Putamen (tissue), 1 donor: ENCODE measurements at regions not wholly inside any gene's neighbourhood (a gene's known extent, or its start where the extent isn't known, plus 50 kb on each side); places are given as distances from the start of the nearest gene placed in this dataset.

ENCODE experiments used
- DNase-seq: peaks from one replicate; pipeline ENCODE4 v3.0.0-alpha.2; 2016; ENCODE audit warnings: low spot score

DNA sequence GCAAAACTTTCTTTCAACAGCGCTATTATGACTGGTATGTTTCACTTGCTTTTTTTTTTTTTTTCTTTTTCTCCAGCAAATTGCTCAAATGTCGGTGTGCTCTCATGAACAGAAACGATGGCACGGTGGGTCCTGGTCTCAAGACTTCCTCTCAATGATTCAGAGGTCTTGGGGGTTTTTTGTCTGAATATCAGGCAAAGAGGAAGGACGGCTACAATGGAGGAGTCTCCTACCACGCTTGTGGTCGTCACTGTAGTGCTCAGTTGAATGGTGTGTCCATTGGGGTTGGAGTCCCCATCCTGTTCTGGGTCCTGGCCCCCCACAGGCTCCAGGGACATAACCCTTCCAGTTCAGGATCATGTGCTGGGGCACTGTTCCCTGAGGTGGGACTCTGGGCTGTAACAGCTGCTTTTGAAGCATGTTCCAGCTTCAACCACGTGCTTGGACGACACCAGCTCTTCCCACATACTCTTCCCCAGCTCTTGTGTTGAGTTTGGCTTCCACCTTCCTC is 266.7 kb upstream of the KLF6 start:
- DNase-seq = no peak

DNA sequence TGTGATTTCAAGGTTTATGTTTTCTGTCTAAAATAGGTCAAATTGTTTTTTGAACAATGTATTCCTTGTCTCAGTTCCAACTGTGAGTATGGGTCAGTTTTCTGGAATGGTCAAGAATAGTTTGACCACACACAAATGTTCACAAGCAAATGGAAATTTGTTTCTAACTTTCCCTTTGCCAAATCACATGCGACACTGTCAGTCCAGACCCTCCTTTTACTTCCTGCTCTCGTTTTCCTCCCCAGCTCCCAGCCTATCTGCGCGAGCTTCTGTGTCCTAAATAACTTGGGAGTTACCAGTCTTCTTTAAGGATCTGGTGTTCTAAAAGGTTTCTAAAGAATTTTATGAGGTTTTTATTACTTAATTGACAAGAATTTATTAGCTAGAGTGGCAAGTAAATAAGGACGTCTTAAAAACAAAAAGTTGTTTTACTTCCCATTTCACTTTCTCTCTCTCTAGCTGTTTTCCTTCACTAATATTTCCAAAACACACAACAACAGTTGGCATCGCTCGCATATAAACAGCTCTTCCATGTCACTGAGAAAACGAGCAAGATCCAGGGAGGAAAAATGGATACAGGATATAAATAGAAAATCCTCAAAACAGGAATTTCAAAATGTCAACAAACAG is 266.1 kb upstream of the KLF6 start:
- peak; percentile 13 for DNase-seq

DNA sequence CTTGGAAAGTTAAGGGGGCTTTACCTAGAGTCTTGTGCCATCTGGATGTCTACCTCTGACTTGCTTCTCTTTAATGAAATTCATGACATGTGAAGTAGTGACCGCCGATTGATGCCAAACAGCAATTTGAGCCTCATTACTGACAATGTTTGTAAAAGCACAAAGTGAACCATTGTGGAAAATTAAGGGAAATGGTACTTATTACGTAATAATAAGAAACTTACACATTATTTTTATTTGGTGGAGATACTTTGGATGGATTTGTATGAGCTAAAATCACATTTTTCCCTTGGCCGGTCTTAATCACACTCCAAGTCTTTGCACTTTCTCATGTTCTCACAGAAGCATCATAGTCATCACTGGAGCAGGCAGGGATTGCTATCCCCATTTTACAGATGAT is 265.1 kb upstream of the KLF6 start:
- DNase-seq = no peak

DNA sequence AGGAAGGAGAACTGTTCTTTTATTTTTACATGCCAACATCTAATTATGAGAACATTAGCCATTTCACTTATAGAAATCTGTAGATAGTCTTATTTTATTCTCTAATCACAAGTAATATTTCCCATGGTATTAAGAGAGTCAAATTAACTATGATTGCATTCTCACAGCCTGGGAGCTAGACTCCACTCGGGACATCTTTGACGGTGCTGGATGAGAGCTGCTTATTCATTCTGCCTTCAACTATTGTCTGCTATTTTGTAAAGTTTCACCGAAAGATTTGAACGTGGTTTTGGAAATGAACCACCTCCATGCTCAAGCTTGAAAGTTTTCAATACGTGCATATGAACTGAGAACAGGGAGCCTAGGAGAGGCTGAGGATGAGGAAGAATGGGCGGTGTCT is 264.3 kb upstream of the KLF6 start:
- no peak for DNase-seq

DNA sequence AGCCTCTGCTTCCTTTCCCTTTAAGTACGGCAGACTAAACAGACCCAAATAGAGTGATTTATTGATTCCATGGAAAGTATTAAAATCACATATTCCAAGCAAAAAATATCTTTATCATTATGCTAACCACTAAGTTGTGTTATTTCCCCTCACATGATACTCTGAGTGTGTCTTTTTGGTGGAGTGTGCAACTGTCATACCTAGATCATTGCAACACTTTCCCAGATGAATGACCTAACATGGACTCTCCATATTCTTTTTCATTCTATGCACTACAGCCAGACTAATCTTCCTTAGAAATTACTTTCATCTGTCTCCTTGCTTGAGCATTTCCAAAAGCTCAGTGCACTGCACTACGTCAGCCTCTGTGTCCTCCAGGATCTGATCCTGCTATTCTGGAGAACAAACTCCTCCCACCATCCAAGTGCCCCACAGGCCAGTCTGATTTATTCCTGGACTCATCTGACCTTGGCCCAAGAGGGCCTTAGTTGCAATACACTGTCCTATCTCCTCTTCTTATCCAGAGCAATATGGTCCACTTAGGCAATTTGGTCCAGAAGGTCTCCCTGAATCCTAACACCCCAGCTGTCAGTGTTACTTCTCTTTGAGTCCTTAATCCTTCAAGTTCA is 263.3 kb upstream of the KLF6 start:
- DNase-seq = no peak

DNA sequence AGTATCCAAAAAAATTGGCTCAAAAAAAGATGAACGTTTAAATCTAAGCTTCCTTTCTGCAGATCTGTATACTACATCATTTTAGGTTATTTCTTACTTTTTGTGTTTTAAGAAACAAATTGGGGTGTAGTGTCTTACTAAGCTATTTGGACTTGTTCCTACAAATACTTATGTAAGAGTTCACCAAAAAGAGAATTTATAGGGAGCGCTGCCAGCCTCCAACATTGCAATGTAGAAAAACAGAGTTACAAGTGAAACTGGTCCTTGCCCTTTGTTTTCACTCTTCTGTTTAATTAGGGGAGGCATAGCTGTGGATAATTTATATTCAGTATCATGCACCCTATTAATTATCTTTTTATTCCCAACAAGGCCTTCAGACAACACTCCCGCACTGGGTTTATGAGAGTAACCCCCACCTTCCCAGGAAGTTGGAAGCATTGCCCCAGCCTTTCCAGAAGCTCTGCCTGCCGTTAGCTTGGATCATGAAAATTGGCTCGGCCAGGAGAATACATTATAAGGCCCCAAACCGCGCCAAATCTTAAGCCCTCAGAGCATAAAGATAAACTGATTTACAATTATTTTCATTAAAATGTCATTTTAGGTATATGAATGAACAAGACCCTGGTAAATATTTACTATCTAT is 261.8 kb upstream of the KLF6 start:
- DNase-seq = no peak

DNA sequence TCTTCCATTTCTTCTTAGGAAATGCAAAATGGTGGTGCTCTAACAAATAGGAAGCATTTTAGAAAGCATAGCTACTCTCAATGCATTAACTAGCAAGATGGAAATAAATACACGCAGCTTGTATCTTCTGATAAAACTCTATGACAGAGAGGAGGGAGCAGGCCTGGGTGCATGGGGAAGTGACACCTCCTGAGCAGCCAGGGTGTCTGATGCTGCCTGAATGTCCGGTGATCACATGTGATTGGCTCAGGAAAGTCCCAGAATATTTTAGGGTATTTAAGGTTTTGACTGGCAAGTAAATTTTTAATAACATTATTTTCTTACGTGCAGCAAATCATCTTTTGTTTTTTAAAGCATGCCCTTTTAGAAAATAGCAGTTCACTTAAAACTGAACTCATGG is 261.0 kb upstream of the KLF6 start:
- DNase-seq = no peak

DNA sequence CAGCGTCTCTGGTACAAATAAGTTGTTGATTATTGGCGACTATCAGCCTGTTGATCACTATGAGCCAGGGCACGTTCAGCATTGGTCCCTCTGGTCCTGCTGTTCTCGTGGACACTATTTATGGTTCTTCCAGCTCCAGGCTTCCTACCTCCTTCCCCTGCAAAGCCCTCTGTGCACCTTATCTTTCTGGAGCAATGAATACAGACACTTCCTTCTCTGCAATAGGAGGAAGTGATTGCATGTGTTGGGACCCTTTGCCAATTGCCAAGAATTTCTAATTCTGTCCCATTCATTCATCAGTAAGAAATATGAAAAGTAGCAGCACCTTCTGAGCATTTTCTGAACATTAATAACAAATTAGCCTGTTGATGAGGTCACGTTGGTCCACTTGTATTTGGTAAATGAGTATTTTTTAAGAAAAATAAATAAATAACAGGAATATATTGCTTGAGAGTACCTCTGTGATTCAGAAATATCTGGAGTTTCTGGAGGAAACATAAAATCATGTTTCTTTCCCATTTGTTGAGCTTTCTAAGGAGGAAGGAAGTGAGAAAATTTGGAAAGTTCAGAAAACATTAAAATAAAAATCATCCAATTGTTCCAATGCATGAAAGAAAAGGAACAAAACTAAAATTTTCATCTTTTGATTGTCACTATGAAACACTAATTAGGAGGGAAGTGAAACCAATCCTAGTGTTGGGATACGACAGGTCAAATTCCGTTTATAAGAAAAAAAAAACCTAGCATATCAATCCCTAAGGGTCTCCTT is 259.1 kb upstream of the KLF6 start:
- no peak for DNase-seq

DNA sequence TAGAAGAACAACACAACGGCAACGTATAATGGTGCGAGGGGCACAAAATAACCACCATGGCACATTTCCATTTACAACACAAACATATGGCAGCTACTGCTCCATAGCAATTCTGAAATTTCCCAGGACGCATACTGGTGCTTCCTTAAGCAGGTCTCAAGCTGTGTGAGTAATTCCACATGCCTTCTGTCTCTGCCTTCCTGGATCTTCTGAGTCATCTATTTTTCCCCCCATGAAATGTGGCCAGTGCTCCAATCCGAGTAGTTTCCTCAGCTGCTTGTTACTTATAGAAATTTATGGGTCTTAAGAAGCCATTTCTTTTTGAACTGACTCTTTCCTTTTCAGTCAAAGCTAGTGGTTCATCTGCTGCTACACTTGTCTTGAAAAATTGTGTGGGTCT is 256.6 kb upstream of the KLF6 start:
- DNase-seq = no peak

DNA sequence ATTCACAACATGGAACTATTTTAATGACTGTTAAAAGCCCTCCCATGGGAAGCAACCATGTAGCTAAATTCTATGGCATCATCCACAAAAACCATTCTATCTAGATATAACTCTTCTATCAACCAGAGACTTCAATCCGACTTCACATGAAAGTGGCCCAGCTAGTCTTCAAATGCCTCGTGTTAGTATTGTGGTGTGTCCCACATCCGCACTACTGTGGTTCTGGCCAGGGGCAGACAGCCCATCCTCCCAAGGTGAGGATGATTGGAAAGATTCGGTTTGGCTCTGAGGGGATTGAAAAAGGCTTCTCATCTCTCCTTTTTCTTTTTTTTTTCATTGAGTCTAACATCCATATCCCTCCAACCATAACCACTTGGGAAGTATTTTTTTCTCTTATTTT is 253.0 kb upstream of the KLF6 start:
- no peak for DNase-seq

DNA sequence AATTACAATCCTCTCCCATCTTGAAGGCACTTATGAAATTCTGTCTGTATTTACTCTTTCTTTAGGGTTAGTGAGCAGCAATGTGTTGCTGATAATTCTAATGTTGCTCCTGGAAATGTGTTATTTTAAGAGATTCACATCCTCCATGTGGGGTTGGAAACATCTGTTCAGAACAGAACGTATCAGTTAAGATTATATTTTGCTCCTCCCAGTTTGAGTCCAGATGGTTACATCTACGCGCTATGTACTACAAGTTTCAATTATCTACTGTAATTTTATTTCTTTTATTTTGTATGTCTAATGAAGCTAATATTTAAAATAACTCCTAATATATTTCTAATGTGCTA is 250.6 kb upstream of the KLF6 start:
- DNase-seq = no peak

DNA sequence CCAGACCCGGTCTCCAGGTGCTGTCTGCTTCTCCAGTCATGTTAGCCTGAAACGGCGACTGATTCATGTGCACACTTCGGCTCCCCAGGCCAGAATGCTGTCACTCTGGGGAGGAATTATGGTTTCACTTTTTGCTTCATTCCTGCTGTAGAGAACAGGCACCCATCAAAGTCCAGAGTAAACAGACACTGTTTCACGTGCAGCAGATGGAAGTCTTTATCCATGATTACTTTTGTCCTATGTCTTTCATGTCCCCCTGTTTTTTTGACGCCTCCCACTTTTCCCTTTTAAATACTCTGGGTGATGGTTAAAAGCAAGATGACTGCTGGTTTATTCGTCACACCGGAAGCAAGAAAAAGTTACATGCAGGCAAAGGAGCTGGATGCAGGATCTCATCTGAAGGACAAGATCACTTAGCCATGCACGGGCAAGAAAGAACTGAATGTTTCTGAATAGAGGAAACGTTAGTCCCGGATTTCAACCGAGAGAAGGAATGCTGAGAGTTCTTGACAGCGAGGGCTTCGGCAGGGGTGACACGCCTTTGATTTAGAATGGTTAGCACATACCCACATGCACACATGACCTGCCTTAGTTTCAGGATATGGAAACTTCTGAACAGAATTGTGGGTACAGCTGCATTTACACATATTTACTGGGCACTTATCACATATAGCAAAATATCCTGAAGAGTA is 250.0 kb upstream of the KLF6 start:
- no peak for DNase-seq

DNA sequence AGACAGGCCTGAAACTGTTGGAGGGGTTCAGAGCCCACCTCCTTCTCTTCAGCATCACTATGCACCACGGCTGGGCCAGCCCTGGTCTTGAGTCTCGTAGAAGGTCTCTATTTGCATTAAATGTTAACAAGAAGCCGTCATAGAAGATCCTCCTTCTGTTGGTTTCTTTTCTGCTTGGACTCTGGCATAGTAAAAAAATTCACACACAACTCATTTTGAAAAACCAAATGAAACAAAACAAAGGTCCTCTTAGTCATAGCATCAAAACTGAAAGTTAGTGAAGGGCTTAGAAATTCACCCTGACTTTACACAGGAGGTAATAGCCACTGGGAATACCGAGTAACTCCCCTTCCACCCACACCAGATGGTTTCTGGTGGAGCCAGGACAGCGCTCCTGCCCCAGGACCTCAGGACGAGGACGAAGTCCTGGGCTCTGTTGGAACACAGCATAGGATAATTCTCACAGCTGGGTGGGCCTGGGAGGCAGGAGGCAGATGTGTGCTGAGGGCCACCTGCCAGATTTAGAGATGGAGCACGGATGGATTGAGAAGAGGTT is 248.4 kb upstream of the KLF6 start:
- DNase-seq = no peak

DNA sequence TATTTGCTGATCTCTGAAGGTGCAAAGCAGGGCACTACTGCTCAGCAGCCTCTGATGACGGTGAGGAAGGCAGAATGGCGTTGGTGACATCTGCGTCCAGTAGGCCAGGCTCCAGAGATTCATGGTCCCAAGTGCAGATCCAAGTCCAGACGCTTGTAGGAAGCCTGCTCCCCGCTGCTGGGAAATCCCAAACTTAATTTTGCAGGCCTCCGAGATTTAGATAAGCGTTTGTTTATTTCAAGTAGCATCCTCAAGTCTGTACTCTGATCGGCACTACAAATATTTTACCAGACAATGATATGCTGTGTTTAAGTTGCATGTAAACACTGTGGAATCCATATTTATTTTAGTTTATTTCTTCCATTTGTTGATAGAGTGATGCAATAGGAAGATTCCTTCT is 244.9 kb upstream of the KLF6 start:
- DNase-seq = no peak

DNA sequence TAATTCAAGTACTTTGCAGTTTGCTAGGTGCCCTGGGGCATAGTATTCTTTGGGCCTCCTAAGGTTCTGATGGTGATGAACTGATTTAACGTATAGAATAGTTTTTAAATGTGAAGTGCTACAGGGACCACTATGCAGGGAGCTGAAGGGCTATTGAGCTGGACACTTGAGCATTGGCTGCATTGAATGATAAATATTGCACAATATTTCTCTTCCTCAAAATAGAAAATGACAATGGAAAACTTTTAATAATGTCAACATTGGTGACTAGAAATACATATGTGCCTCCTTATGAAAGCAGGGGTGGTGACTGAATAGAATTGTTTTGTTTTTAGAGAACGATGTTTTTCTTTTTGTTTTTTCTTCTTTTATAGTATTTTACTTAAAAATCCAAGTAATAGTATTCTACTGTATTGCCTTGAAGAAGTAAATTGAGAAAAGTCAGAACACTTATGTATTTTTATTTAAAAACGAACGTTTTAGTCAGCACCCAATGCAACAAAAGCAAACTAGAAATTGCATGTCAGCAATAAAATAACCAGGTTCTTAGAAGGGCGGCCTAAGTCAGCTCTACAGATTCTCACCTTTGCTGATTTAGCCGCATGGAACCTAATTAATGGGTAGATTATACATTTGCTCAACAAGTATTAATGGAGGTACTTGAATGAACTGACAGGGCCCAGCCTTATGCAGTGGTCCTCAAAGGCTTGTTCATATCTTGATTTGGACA is 244.0 kb upstream of the KLF6 start:
- DNase-seq = no peak

DNA sequence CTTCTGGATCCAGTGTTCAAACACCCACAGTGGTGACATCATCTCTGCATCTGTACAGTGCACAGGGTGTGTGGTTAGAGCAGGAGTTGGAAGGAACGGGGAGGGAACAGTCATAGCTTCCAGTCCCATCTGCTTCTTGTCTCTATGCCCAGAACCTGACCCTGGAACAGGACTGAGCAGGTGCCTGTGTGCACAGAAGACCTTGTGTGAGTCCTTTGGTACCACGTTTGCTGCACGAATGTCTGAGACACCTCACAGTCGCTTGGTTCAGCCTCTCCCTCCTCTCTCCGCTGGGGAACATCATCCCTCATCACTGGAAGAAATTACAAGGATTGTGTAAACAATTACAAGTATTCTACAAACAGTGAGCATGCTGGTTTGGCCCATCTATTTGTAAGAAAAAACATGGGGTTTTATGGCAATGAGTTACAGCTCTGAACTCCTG is 243.0 kb upstream of the KLF6 start:
- no peak for DNase-seq

DNA sequence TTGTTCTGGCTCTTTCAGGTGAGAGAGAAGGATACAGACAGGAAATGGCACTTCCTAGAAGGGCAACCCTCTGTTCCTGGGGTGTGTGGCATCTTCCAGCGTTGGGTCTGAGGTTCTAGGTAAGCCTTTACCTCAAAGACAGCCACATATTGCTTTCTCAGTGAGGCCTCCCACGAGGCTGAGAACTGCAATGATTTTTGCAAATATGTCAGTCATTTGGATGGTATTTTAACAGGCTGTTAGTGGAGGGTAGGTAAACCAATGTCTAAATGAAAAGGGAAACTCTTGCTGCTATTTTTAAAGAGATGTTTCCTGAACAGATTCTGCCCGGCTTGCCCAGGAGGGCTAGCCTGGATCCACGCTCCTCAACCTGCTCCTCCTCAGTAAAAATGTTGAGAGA is 240.3 kb upstream of the KLF6 start:
- no peak for DNase-seq

DNA sequence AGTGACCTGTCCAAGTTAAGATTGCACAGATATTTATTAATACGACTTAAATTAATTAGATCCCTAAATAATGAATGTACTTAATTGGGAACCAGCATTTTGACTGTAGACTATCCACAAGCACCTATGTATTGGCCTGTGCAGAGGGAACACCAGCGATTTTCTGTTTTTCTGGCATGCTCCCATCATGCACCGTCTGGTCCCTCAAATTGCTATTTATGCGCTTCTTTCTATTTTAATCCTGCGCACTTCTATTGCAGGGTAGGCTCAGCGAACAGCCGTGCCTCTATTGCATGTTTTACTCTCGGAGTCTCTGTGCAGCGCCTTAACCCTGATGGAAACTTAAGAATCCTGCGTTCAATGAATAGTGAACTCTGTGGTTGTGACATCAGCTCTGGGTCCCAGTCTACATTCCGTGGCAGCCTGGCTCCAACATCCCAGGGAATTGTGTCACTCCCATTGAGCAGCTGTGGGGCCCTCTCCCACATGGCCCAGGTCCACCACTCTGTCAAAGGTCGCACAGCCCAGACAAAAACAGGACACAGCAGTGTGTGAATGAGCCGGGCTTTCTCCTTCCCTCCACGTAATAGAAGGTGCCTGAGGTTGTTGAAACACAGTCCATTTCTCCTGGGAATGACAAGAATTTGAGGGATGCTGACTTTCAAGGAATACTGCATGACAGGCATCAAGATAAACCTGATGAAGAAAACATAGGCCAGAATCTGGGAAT is 239.7 kb upstream of the KLF6 start:
- no peak for DNase-seq

DNA sequence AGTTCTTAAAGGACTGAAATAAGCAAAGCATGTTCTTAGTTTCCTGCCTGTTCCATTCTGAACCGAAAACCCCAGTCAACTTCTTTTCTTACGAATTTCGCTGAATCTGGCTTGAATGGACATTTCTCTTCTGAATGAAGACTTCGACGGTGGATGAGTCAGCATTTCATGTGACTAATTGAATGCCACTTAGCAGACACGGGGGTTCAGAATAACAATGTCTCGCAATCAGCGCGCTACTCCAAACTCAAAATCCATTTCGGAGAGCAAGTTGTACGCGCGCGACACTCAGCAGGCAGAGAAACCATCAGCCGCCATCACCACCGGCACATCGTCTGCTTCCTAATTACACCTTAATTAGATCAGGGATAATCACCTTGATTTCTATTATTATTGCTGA is 239.0 kb upstream of the KLF6 start:
- no peak for DNase-seq

DNA sequence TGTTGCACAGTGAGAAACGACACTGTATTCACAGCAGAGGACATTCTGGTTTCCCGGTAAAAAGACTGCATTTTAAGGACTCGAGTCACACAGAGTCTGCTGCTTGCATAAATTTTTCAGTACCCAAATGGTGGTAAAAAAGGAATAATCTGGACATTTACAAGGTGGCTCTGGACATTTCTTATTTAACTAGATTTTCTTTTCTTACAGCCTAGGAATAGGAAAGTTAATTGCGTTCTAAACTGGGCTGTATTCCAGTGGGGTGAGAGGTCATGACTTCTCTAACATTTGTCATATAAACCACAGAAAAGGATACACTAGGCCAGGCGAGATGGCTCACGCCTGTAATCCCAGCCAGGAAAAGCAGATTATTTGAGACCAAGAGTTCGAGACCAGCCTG is 237.5 kb upstream of the KLF6 start:
- no peak for DNase-seq

DNA sequence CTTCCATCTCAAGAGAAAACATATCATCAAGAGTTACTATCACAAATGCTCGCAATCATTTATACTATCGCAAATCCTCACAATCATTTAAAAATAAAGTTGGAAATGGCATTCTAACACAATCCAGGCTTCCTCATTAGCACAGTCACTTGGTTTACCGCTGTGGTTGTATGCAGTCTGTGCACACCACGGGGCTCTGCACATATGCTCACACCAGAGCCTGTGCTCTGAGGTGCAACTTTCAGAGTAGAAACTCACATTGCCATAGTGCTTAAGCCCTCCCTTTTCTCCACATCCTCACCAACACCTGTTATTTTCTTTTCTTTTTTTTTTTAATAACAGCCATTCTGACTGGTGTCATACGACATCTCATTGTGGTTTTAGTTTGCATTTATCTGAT is 235.6 kb upstream of the KLF6 start:
- DNase-seq = no peak
